ENCODE measurements at regions not wholly inside any gene's neighbourhood (a gene's known extent, or its start where the extent isn't known, plus 50 kb on each side); places are given as distances from the start of the nearest gene placed in this dataset.
"Not testable (repeated sequence)": the region's sequence is repeated elsewhere in the genome, so short reads cannot be mapped to it uniquely, and the experiment has no call there.

DNA sequence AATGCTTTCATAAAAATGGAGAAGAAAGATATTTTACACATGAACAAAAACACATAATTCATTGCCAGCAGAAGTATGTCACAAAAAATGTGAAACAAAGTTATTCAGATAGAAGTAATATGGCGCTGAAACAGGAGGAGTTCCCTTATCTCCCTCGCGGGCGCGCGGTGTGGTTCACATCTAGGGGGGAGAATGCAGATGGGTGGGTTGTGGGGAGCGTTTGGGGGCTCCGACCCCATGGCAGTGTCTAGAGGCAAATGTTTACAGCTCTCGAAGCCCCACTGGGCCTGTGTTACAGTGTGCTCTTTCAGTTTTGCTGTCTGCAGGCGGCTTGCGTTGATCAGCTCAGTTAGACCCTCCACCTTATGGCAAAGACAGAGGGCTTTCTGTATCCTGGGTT, 297.5 kb downstream of the CGGBP1 start:
- FAIRE-seq (no peak), DNase-seq (ENCODE audit: insufficient read length) (no peak)
- TF ChIP-seq TAF1 (IDR thresholded peaks at IDR 0.05; ENCODE audit: borderline replicate concordance, low read depth, low read length): no peak
- TF ChIP-seq POLR2AphosphoS5 (IDR thresholded peaks at IDR 0.05; ENCODE audit: low read depth, low read length): no peak
- TF ChIP-seq POLR2A (IDR thresholded peaks at IDR 0.05; ENCODE audit: low read depth, low read length): no peak

DNA sequence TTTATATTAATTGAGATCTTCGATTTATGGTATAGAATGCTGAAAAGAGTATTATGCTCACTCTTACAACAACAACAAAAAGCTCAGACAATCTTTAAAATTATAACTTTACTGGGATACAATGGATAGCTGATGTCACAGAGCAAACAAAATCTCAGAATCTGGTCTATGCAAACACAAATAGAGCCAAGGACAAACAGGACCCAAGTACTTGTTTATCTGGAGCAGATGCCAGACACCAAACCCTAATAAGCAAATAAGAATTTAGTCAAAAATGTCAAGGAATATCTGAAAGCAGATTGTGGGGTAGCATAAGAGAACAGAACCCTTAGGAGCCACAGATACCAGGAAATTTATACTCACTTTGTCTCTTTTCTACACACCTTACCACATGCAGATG, 302.2 kb downstream of the CGGBP1 start:
- no peak for FAIRE-seq
- TF ChIP-seq POLR2A (IDR thresholded peaks at IDR 0.05; ENCODE audit: low read depth, low read length) (no peak), TAF1 (IDR thresholded peaks at IDR 0.05; ENCODE audit: borderline replicate concordance, low read depth, low read length) (no peak), POLR2AphosphoS5 (IDR thresholded peaks at IDR 0.05; ENCODE audit: low read depth, low read length) (no peak)
- no peak for DNase-seq (ENCODE audit: insufficient read length)

DNA sequence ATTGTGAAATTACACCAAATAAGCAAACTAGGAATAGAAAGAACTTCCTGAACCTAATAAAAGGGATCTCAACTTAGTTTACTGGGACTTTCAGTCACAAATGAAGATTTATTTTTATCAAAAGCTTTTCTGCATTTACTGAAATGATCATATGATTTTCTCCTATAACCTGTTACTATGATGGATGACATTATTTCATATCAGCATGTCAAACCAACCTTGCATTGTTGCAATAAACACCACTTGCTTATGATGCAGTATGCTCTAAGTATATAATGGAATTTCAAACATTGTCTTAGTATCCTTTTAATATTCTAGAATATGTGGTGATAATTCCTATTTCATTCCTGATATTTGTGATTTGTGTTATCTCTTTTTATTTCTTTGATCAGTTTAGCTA, 303.0 kb downstream of the CGGBP1 start:
- DNase-seq (ENCODE audit: insufficient read length): no peak
- no peak for FAIRE-seq
- TF ChIP-seq POLR2AphosphoS5 (IDR thresholded peaks at IDR 0.05; ENCODE audit: low read depth, low read length) (no peak), POLR2A (IDR thresholded peaks at IDR 0.05; ENCODE audit: low read depth, low read length) (no peak), TAF1 (IDR thresholded peaks at IDR 0.05; ENCODE audit: borderline replicate concordance, low read depth, low read length) (no peak)

DNA sequence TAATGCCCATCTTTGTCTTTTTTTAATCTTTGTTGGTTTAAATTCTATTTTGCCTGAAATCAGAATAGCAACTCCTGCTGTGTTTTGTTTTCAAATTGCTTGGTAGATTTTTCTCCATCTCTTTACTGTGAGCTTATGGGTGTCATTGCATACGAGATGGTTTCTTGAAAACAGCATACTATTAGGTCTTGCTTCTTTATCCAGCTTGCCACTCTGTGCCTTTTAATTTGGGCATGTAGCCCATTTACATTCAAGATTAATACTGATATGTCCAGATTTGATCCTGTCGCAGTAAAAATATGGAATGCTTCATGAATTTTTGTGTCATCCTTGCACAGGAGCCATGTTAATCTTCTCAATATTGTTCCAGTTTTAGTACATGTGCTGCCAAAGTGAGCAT, 316.6 kb downstream of the CGGBP1 start:
- TF ChIP-seq POLR2A (IDR thresholded peaks at IDR 0.05; ENCODE audit: low read depth, low read length): no peak
- no peak for TF ChIP-seq TAF1 (IDR thresholded peaks at IDR 0.05; ENCODE audit: borderline replicate concordance, low read depth, low read length)
- no peak for TF ChIP-seq POLR2AphosphoS5 (IDR thresholded peaks at IDR 0.05; ENCODE audit: low read depth, low read length)
- FAIRE-seq (no peak), DNase-seq (ENCODE audit: insufficient read length) (no peak)

DNA sequence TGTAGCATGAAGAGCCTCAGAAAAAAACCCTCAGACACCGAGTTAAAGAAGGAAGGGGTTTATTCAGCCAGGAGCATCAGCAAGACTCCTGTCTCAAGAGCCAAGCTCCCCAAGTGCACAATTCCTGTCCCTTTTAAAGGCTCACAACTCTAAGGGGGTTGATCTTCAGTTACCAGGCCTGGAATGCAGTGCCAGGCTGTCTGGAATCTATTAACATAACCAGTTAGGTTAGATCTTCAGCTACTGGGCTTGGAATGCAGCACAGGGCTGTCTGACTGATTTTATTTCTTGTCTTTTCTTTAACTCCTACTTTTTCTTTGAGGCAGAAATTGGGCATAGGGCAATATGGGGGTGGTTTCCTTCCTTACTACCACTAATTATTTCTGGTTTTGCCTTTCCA, 317.9 kb downstream of the CGGBP1 start:
- not testable (repeated sequence) for FAIRE-seq; DNase-seq (ENCODE audit: insufficient read length)

DNA sequence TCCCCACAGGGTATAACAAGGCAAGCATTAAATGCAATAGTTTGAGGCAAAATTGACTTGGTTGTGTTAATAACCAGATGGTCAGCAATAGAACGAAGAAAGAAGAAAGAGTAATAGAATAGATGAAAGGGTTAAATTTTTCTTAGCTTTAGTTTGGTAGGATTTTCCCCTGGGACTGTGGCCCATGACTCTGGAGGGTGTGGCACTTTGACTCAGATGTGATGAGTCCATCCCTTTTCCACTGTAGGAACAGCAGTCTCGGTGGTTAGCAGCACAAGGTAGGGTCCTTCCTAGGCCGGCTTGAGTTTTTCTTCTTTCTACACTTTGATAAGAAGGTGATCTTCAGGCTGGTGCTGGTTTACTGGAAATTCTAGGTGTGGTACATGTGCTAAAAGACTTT, 321.0 kb downstream of the CGGBP1 start:
- DNase-seq (ENCODE audit: insufficient read length); FAIRE-seq: not testable (repeated sequence)

DNA sequence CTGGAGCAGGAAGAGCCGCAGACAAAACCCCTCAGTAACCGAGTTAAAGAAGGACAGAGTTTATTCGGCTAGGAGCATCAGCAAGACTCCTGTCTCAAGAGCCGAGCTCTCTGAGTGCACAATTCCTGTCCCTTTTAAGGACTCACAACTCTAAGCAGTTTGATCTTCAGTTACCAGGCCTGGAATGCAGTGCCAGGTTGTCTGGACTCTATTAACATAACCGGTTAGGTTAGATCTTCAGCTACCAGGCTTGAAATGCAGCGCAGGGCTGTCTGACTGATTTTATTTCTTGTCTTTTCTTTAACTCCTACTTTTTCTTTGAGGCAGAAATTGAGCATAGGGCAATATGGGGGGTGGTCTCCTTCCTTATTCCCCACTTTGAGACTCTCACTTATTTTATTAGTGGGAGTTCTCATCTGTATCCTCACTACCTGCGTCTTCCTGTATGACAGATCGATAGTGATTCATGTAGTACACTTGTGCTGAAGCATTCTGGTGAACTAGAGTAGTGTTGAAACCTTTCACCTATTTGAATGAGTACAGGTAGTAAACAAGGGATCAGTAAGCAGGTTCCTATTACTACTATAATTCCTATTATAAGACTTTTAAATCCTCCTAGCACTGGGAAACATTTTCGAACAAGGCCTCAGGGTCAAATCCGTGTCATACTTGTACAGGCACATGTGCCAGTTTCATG, 325.0 kb downstream of the CGGBP1 start:
- no peak for TF ChIP-seq POLR2AphosphoS5 (IDR thresholded peaks at IDR 0.05; ENCODE audit: low read depth, low read length)
- TF ChIP-seq TAF1 (IDR thresholded peaks at IDR 0.05; ENCODE audit: borderline replicate concordance, low read depth, low read length): no peak
- DNase-seq (ENCODE audit: insufficient read length): no peak
- no peak for FAIRE-seq

DNA sequence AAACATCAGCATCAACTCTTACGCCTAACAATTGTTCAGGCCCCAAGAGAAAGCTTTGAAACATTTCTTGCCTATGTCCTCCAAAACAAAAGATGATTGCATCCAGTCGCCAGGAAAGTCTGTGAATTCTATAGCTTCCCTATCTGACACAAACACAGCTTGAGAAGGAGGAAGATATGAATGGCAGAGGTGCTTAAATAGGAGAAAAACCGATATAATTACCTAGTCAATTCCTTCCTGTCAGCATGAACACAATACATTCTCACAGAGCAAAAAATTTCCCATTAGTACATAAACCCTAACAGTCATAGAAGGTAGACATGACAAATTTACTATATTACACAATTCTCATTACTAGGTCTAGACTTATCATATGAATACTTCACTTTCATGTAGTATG, 326.5 kb downstream of the CGGBP1 start:
- no peak for FAIRE-seq
- no peak for DNase-seq (ENCODE audit: insufficient read length)
- no peak for TF ChIP-seq POLR2AphosphoS5 (IDR thresholded peaks at IDR 0.05; ENCODE audit: low read depth, low read length)
- no peak for TF ChIP-seq POLR2A (IDR thresholded peaks at IDR 0.05; ENCODE audit: low read depth, low read length)
- TF ChIP-seq TAF1 (IDR thresholded peaks at IDR 0.05; ENCODE audit: borderline replicate concordance, low read depth, low read length): no peak

DNA sequence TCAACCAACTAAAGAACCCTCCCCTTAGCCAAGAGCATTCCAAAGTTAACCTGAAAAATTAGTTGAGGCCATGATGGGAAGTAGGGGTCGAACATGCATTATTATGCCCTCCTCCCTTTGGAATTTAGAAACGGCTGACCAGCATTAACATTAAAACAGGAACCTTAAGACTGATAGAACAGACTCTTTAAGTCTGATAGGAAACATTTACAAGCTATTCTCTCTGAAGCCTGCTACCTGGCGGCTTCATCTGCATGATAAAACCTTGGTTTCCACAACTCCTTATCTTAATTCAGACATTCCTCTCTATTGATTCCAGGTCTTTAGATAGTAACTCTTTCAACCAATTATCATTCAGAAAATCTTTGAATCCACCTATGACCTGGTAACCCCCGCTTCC, 331.0 kb downstream of the CGGBP1 start:
- TF ChIP-seq POLR2AphosphoS5 (IDR thresholded peaks at IDR 0.05; ENCODE audit: low read depth, low read length): no peak
- TF ChIP-seq POLR2A (IDR thresholded peaks at IDR 0.05; ENCODE audit: low read depth, low read length): no peak
- no peak for TF ChIP-seq TAF1 (IDR thresholded peaks at IDR 0.05; ENCODE audit: borderline replicate concordance, low read depth, low read length)
- no peak for DNase-seq (ENCODE audit: insufficient read length)
- FAIRE-seq: no peak

DNA sequence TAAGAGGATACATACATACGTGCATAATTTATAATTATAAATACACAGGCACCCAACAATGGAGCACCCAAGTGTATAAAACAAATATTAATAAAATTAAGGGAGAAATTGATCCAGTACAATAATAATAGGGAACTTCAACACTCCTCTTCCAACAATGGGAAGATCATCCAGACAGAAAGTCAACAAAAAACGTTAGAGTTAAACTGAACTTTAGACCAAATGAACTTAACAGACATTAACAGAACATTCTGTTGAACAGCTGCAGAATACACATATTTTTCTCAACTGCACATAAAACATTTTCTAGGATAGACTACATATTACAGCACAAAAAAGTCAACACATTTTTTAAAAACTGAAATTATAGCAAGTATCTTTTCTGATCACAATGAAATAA, 339.7 kb downstream of the CGGBP1 start:
- DNase-seq (ENCODE audit: insufficient read length): no peak
- TF ChIP-seq TAF1 (IDR thresholded peaks at IDR 0.05; ENCODE audit: borderline replicate concordance, low read depth, low read length) (no peak), POLR2AphosphoS5 (IDR thresholded peaks at IDR 0.05; ENCODE audit: low read depth, low read length) (no peak), POLR2A (IDR thresholded peaks at IDR 0.05; ENCODE audit: low read depth, low read length) (no peak)
- no peak for FAIRE-seq

DNA sequence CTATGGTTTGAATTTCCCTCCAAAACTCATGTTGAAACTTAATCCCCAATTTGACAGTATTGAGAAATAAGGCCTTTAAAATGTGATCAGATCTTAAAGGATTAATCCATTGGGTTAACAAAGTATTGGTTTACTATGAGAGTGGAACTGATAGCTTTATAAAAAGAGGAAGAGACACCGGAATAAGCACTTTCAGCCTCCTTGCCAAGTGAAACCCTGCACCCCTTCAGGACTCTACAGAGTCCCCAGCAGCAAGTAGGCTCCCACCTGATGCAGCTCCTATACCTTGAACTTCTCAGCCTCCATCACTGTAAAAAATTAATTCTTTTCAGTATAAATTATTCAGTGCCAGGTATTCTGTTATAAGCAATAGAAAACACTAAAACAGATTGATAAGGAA, 348.3 kb downstream of the CGGBP1 start:
- TF ChIP-seq POLR2A (IDR thresholded peaks at IDR 0.05; ENCODE audit: low read depth, low read length): no peak
- no peak for TF ChIP-seq TAF1 (IDR thresholded peaks at IDR 0.05; ENCODE audit: borderline replicate concordance, low read depth, low read length)
- no peak for TF ChIP-seq POLR2AphosphoS5 (IDR thresholded peaks at IDR 0.05; ENCODE audit: low read depth, low read length)
- no peak for FAIRE-seq
- no peak for DNase-seq (ENCODE audit: insufficient read length)

DNA sequence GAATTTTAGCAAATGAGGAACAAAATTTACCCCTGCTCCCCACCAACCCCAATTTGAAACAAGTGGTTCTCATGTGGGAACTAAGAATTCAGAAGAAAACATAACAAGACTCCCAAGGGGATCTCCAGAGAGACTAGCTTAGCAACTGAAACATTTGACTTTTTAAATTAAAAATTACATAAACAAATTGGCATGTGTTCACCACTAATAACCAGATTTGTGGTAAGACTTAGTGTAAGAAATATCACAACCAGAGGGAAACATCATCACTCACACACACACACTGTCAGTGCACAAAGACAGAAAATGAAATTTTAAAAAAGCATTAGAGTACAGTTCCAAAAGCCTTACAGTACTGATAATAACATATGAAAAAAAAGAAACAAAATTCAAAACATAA, 348.8 kb downstream of the CGGBP1 start:
- no peak for DNase-seq (ENCODE audit: insufficient read length)
- FAIRE-seq: no peak
- TF ChIP-seq TAF1 (IDR thresholded peaks at IDR 0.05; ENCODE audit: borderline replicate concordance, low read depth, low read length): no peak
- no peak for TF ChIP-seq POLR2AphosphoS5 (IDR thresholded peaks at IDR 0.05; ENCODE audit: low read depth, low read length)
- TF ChIP-seq POLR2A (IDR thresholded peaks at IDR 0.05; ENCODE audit: low read depth, low read length): no peak

DNA sequence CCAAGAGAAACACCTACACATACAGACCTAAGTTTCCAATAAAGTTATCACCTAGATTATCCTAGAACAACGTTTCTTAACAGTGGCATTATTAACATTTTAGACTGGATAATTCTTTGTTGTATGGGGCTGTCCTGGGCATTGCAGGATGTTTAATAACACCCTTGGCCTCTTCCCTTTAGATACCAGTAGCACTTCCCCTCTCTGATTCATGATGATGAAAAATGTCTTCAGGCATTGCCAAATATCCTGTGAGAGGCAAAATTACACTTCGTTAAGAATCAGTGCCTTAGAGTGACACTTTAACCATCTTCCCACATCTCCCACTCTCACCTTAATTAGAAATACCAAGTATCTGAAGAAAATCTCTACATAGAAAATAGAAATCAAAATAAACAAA, 352.6 kb downstream of the CGGBP1 start:
- no peak for DNase-seq (ENCODE audit: insufficient read length)
- FAIRE-seq: no peak
- no peak for TF ChIP-seq POLR2AphosphoS5 (IDR thresholded peaks at IDR 0.05; ENCODE audit: low read depth, low read length)
- no peak for TF ChIP-seq POLR2A (IDR thresholded peaks at IDR 0.05; ENCODE audit: low read depth, low read length)
- no peak for TF ChIP-seq TAF1 (IDR thresholded peaks at IDR 0.05; ENCODE audit: borderline replicate concordance, low read depth, low read length)
